ENCODE measurements at regions not wholly inside any gene's neighbourhood (a gene's known extent, or its start where the extent isn't known, plus 50 kb on each side); places are given as distances from the start of the nearest gene placed in this dataset.

GRCh38 chr9:105132606-105133005, 111.8 kb upstream of the SLC44A1 start:
- no peaks in the 10 kb centered on the region for H3K36me3 Mint-ChIP-seq (ENCODE audit: low read depth)
- no peaks in the 10 kb centered on the region for H3K9me3 Mint-ChIP-seq
- DNase-seq (ENCODE audit: low spot score), result no peak
- Histone ChIP-seq H3K27me3 (ENCODE audit: insufficient read depth) (no peaks in the 10 kb centered on the region), H3K4me2 (no peak overlapping the region), H3K9me2 (ENCODE audit: insufficient read depth) (peaks cover 9% of the 10 kb centered on the region), H3F3A (replicated peaks; ENCODE audit: low read depth) (no peaks in the 10 kb centered on the region), H3K36me3 (ENCODE audit: insufficient read depth) (no peaks in the 10 kb centered on the region), H2AFZ (no peak overlapping the region), H3K4me1 (ENCODE audit: insufficient read depth) (0 out of 2 replicates have a peak, but pooled peaks cover 7% of the 10 kb centered on the region), H3K27ac (ENCODE audit: low read depth) (no peak overlapping the region), H4K20me1 (replicated peaks; ENCODE audit: insufficient read depth) (no peaks in the 10 kb centered on the region), H3K4me3 (no peak overlapping the region), H3K79me2 (replicated peaks; ENCODE audit: insufficient read depth) (no peaks in the 10 kb centered on the region)
- no peak for TF ChIP-seq NANOG (IDR thresholded peaks at IDR 0.05; ENCODE audit: borderline replicate concordance)
- TF ChIP-seq STAT1 (IDR thresholded peaks at IDR 0.05; ENCODE audit: unreplicated experiment), result no peak
- H3K27ac Mint-ChIP-seq, result no peak overlapping the region
- no peak overlapping the region for H3K4me3 Mint-ChIP-seq
- peaks cover 2% of the 10 kb centered on the region for H3K27me3 Mint-ChIP-seq (ENCODE audit: insufficient read depth, low read depth, poor library complexity)
- peaks cover 4% of the 10 kb centered on the region for H3K4me1 Mint-ChIP-seq
- no peak for ATAC-seq

GRCh38 chr9:105138306-105138801, 106.1 kb upstream of the SLC44A1 start:
- Histone ChIP-seq H2AFZ (no peak overlapping the region), H3K79me2 (replicated peaks; ENCODE audit: insufficient read depth) (no peaks in the 10 kb centered on the region), H4K20me1 (replicated peaks; ENCODE audit: insufficient read depth) (no peaks in the 10 kb centered on the region), H3F3A (replicated peaks; ENCODE audit: low read depth) (no peaks in the 10 kb centered on the region), H3K4me2 (peak overlapping the region; percentile 56), H3K27ac (ENCODE audit: low read depth) (peak overlapping the region; percentile 64), H3K4me1 (ENCODE audit: insufficient read depth) (peaks cover 18% of the 10 kb centered on the region), H3K9me2 (ENCODE audit: insufficient read depth) (peaks cover 9% of the 10 kb centered on the region), H3K4me3 (peak overlapping the region; percentile 24; the same call in 1 of the 2 replicates), H3K36me3 (ENCODE audit: insufficient read depth) (no peaks in the 10 kb centered on the region), H3K27me3 (ENCODE audit: insufficient read depth) (no peaks in the 10 kb centered on the region)
- peaks cover 24% of the 10 kb centered on the region for H3K4me1 Mint-ChIP-seq
- peaks cover 13% of the 10 kb centered on the region for H3K27me3 Mint-ChIP-seq (ENCODE audit: insufficient read depth, low read depth, poor library complexity)
- peaks cover 3% of the 10 kb centered on the region; the same call in 1 of the 3 replicates for H3K9me3 Mint-ChIP-seq
- DNase-seq (ENCODE audit: low spot score) (peak; percentile 72), ATAC-seq (peak; percentile 81)
- no peaks in the 10 kb centered on the region for H3K36me3 Mint-ChIP-seq (ENCODE audit: low read depth)
- H3K4me3 Mint-ChIP-seq, result no peak overlapping the region; the same call in 2 of the 3 replicates
- TF ChIP-seq STAT1 (IDR thresholded peaks at IDR 0.05; ENCODE audit: unreplicated experiment), result no peak
- TF ChIP-seq EZH2 (IDR thresholded peaks at IDR 0.05; ENCODE audit: low read depth, unreplicated experiment), result no peak
- TF ChIP-seq ETS1 (IDR thresholded peaks at IDR 0.05), result no peak
- TF ChIP-seq NANOG (IDR thresholded peaks at IDR 0.05; ENCODE audit: borderline replicate concordance), result peak; percentile 52; the same call in 1 of the 2 replicates
- H3K27ac Mint-ChIP-seq, result peak overlapping the region; percentile 93

GRCh38 chr9:105141146-105141975, 103.1 kb upstream of the SLC44A1 start:
- H2AFZ ChIP-seq, result peak overlapping the region; percentile 8; the same call in 1 of the 2 replicates
- no peak for TF ChIP-seq ZNF114 (CRISPR knock-in tag; IDR thresholded peaks at IDR 0.05)
- no peak for TF ChIP-seq EZH2 (IDR thresholded peaks at IDR 0.05; ENCODE audit: low read depth, unreplicated experiment)
- TF ChIP-seq STAT1 (IDR thresholded peaks at IDR 0.05; ENCODE audit: unreplicated experiment), result no peak
- no peak for TF ChIP-seq JUNB (IDR thresholded peaks at IDR 0.05; ENCODE audit: unreplicated experiment)
- no peak for TF ChIP-seq ZNF331 (CRISPR knock-in tag; IDR thresholded peaks at IDR 0.05; ENCODE audit: low read depth)
- no peak for TF ChIP-seq EZH2phosphoT487 (IDR thresholded peaks at IDR 0.05; ENCODE audit: unreplicated experiment)
- TF ChIP-seq ETS1 (IDR thresholded peaks at IDR 0.05), result no peak
- TF ChIP-seq NANOG (IDR thresholded peaks at IDR 0.05; ENCODE audit: borderline replicate concordance), result no peak

More at GRCh38 chr9:105141146-105141975, 103.1 kb upstream of the SLC44A1 start:
- Histone ChIP-seq H3K27ac (ENCODE audit: low read depth) (no peak overlapping the region), H3K4me3 (no peak overlapping the region), H3K36me3 (ENCODE audit: insufficient read depth) (no peaks in the 10 kb centered on the region), H3K27me3 (ENCODE audit: insufficient read depth) (no peaks in the 10 kb centered on the region), H3K4me2 (no peak overlapping the region), H4K20me1 (replicated peaks; ENCODE audit: insufficient read depth) (no peaks in the 10 kb centered on the region), H3K4me1 (ENCODE audit: insufficient read depth) (peaks cover 18% of the 10 kb centered on the region), H3K9me2 (ENCODE audit: insufficient read depth) (no peaks in the 10 kb centered on the region; the same call in 1 of the 2 replicates), H3K79me2 (replicated peaks; ENCODE audit: insufficient read depth) (no peaks in the 10 kb centered on the region), H3F3A (replicated peaks; ENCODE audit: low read depth) (no peaks in the 10 kb centered on the region)
- H3K9me3 Mint-ChIP-seq, result peaks cover 3% of the 10 kb centered on the region; the same call in 1 of the 3 replicates
- ATAC-seq (no peak), DNase-seq (ENCODE audit: low spot score) (no peak)
- peaks cover 24% of the 10 kb centered on the region for H3K4me1 Mint-ChIP-seq
- H3K36me3 Mint-ChIP-seq (ENCODE audit: low read depth), result no peaks in the 10 kb centered on the region
- no peak overlapping the region for H3K4me3 Mint-ChIP-seq
- H3K27ac Mint-ChIP-seq, result no peak overlapping the region
- H3K27me3 Mint-ChIP-seq (ENCODE audit: insufficient read depth, low read depth, poor library complexity), result peaks cover 13% of the 10 kb centered on the region
